ENCODE measurements at regions not wholly inside any gene's neighbourhood (a gene's known extent, or its start where the extent isn't known, plus 50 kb on each side); places are given as distances from the start of the nearest gene placed in this dataset.

- Mint-ChIP-seq H3K4me1 (no peaks in the 10 kb centered on the region), H3K9me3 (peaks cover 0 to 2% (median 0%) of the 10 kb centered on the region in 8 donors), H3K27ac (no peak overlapping the region), H3K36me3 (no peaks in the 10 kb centered on the region), H3K4me3 (no peak overlapping the region), H3K27me3 (no peaks in the 10 kb centered on the region)
- H3K9me3 ChIP-seq (ENCODE audit: control insufficient read depth in 1 of 2, low read length in 2 of 2), result no peaks in the 10 kb centered on the region
- H3K27ac ChIP-seq (ENCODE audit: low read depth, low read length), result no peak overlapping the region
- H3K27me3 ChIP-seq (ENCODE audit: insufficient read depth, low read length), result no peaks in the 10 kb centered on the region
- POLR2A ChIA-PET (ENCODE audit: partially characterized antibody), result no interaction called here
- intact Hi-C loops (cut with micrococcal nuclease), result no loop called here
- DNase-seq, result no peak
- CTCF ChIA-PET (ENCODE audit: partially characterized antibody), result no interaction called here
- no peaks in the 10 kb centered on the region for H3K4me1 ChIP-seq (ENCODE audit: insufficient read depth, low read length)
- H3K4me3 ChIP-seq (ENCODE audit: low read length in 2 of 2), result no peak overlapping the region
- H3K36me3 ChIP-seq (ENCODE audit: insufficient read depth, low read length), result no peaks in the 10 kb centered on the region
Measured at GRCh38 chr4:89486042-89486441, 178.4 kb upstream of the GPRIN3 start.

GRCh38 chr4:89483833-89484232 lies 176.2 kb upstream of the GPRIN3 start:
- Mint-ChIP-seq H3K4me3 (no peak overlapping the region), H3K27ac (no peak overlapping the region), H3K27me3 (no peaks in the 10 kb centered on the region), H3K9me3 (peaks cover 2 to 15% (median 4%) of the 10 kb centered on the region in 8 donors), H3K36me3 (no peaks in the 10 kb centered on the region), H3K4me1 (no peaks in the 10 kb centered on the region)
- no peaks in the 10 kb centered on the region for H3K9me3 ChIP-seq (ENCODE audit: control insufficient read depth in 1 of 2, low read length in 2 of 2)
- POLR2A ChIA-PET (ENCODE audit: partially characterized antibody), result no interaction called here
- no peak overlapping the region for H3K27ac ChIP-seq (ENCODE audit: low read depth, low read length)
- CTCF ChIA-PET (ENCODE audit: partially characterized antibody), result no interaction called here
- H3K4me1 ChIP-seq (ENCODE audit: insufficient read depth, low read length), result no peaks in the 10 kb centered on the region
- H3K4me3 ChIP-seq (ENCODE audit: low read length in 2 of 2), result no peak overlapping the region
- H3K27me3 ChIP-seq (ENCODE audit: insufficient read depth, low read length), result no peaks in the 10 kb centered on the region
- H3K36me3 ChIP-seq (ENCODE audit: insufficient read depth, low read length), result no peaks in the 10 kb centered on the region
- no peak for DNase-seq
- intact Hi-C loops (cut with micrococcal nuclease), result loop anchor here (5.0 kb wide), 1 partner anchor 418 kb away; no protein-coding TSS in a partner anchor

- POLR2A ChIA-PET (ENCODE audit: partially characterized antibody), result no interaction called here
- no peaks in the 10 kb centered on the region for H3K9me3 ChIP-seq (ENCODE audit: control insufficient read depth in 1 of 2, low read length in 2 of 2)
- CTCF ChIA-PET (ENCODE audit: partially characterized antibody), result interaction anchor here (0.7 to 1.1 kb wide), 5 partner anchors 11 to 1803 kb away, joined by 3 read pairs; no protein-coding TSS in a partner anchor
- DNase-seq, result no peak
- no peak overlapping the region for H3K4me3 ChIP-seq (ENCODE audit: low read length in 2 of 2)
- H3K4me1 ChIP-seq (ENCODE audit: insufficient read depth, low read length), result no peaks in the 10 kb centered on the region
- H3K9me3 Mint-ChIP-seq, result peaks cover 2 to 15% (median 4%) of the 10 kb centered on the region in 8 donors
- no peaks in the 10 kb centered on the region for H3K27me3 Mint-ChIP-seq
- no peaks in the 10 kb centered on the region for H3K36me3 Mint-ChIP-seq
- H3K27ac ChIP-seq (ENCODE audit: low read depth, low read length), result no peak overlapping the region
- peak overlapping the region in 1 of 7 donors; percentile 57 for H3K27ac Mint-ChIP-seq
- H3K4me1 Mint-ChIP-seq, result no peaks in the 10 kb centered on the region
- intact Hi-C loops (cut with micrococcal nuclease), result loop anchor here (5.0 kb wide), 1 partner anchor 419 kb away; no protein-coding TSS in a partner anchor
- no peaks in the 10 kb centered on the region for H3K27me3 ChIP-seq (ENCODE audit: insufficient read depth, low read length)
- H3K4me3 Mint-ChIP-seq, result no peak overlapping the region
- no peaks in the 10 kb centered on the region for H3K36me3 ChIP-seq (ENCODE audit: insufficient read depth, low read length)
Measured at GRCh38 chr4:89482926-89483595, 175.5 kb upstream of the GPRIN3 start.

GRCh38 chr4:89482251-89482650 lies 174.7 kb upstream of the GPRIN3 start:
- Histone ChIP-seq H3K4me3 (ENCODE audit: low read length in 2 of 2) (no peak overlapping the region), H3K4me1 (ENCODE audit: insufficient read depth, low read length) (no peaks in the 10 kb centered on the region), H3K27me3 (ENCODE audit: insufficient read depth, low read length) (no peaks in the 10 kb centered on the region), H3K36me3 (ENCODE audit: insufficient read depth, low read length) (no peaks in the 10 kb centered on the region), H3K27ac (ENCODE audit: low read depth, low read length) (no peak overlapping the region), H3K9me3 (ENCODE audit: control insufficient read depth in 1 of 2, low read length in 2 of 2) (no peaks in the 10 kb centered on the region)
- peaks cover 2 to 15% (median 4%) of the 10 kb centered on the region in 8 donors for H3K9me3 Mint-ChIP-seq
- H3K27me3 Mint-ChIP-seq, result no peaks in the 10 kb centered on the region
- no peak overlapping the region for H3K4me3 Mint-ChIP-seq
- no peaks in the 10 kb centered on the region for H3K36me3 Mint-ChIP-seq
- H3K27ac Mint-ChIP-seq, result no peak overlapping the region
- intact Hi-C loops (cut with micrococcal nuclease), result loop anchor here (5.0 kb wide), 1 partner anchor 420 kb away; no protein-coding TSS in a partner anchor
- CTCF ChIA-PET (ENCODE audit: partially characterized antibody), result interaction anchor here (0.7 to 1.1 kb wide), 5 partner anchors 12 to 1802 kb away, joined by 3 read pairs; no protein-coding TSS in a partner anchor
- POLR2A ChIA-PET (ENCODE audit: partially characterized antibody), result no interaction called here
- DNase-seq, result no peak
- H3K4me1 Mint-ChIP-seq, result no peaks in the 10 kb centered on the region

GRCh38 chr4:89469930-89470375 lies 162.4 kb upstream of the GPRIN3 start:
- Mint-ChIP-seq H3K36me3 (no peaks in the 10 kb centered on the region), H3K27me3 (no peaks in the 10 kb centered on the region), H3K4me3 (peak overlapping the region; percentile 13 to 66 (median 53)), H3K9me3 (no peaks in the 10 kb centered on the region), H3K4me1 (peaks cover 8 to 22% (median 18%) of the 10 kb centered on the region in 4 donors), H3K27ac (peak overlapping the region in 5 of 7 donors; percentile 9 to 87 (median 58))
- Histone ChIP-seq H3K27me3 (ENCODE audit: insufficient read depth, low read length) (no peaks in the 10 kb centered on the region), H3K4me1 (ENCODE audit: insufficient read depth, low read length) (peaks cover 15% of the 10 kb centered on the region), H3K4me3 (ENCODE audit: low read length in 2 of 2) (peak overlapping the region in 1 of 2 donors; percentile 19), H3K27ac (ENCODE audit: low read depth, low read length) (no peak overlapping the region), H3K9me3 (ENCODE audit: control insufficient read depth in 1 of 2, low read length in 2 of 2) (no peaks in the 10 kb centered on the region), H3K36me3 (ENCODE audit: insufficient read depth, low read length) (no peaks in the 10 kb centered on the region)
- POLR2A ChIA-PET (ENCODE audit: partially characterized antibody), result interaction anchor here (1.0 to 1.7 kb wide), 3 partner anchors 9 to 175 kb away, joined by 3 to 4 read pairs (median 3); no protein-coding TSS in a partner anchor
- intact Hi-C loops (cut with micrococcal nuclease), result no loop called here
- DNase-seq, result peak; percentile 5 to 45 (median 17)
- CTCF ChIA-PET (ENCODE audit: partially characterized antibody), result no interaction called here

GRCh38 chr4:89469516-89469915 lies 161.9 kb upstream of the GPRIN3 start:
- ChIA-PET CTCF (ENCODE audit: partially characterized antibody) (no interaction called here), POLR2A (ENCODE audit: partially characterized antibody) (interaction anchor here (1.2 to 1.7 kb wide), 2 partner anchors 9 to 11 kb away, joined by 3 to 4 read pairs; no protein-coding TSS in a partner anchor)
- no peaks in the 10 kb centered on the region for H3K9me3 ChIP-seq (ENCODE audit: control insufficient read depth in 1 of 2, low read length in 2 of 2)
- Mint-ChIP-seq H3K4me3 (peak overlapping the region in 3 of 8 donors; percentile 13 to 63 (median 44)), H3K9me3 (no peaks in the 10 kb centered on the region), H3K27ac (peak overlapping the region in 3 of 7 donors; percentile 9 to 87 (median 58)), H3K36me3 (no peaks in the 10 kb centered on the region), H3K4me1 (peaks cover 8 to 22% (median 18%) of the 10 kb centered on the region in 4 donors), H3K27me3 (no peaks in the 10 kb centered on the region)
- no peaks in the 10 kb centered on the region for H3K36me3 ChIP-seq (ENCODE audit: insufficient read depth, low read length)
- H3K4me3 ChIP-seq (ENCODE audit: low read length in 2 of 2), result peak overlapping the region in 1 of 2 donors; percentile 19
- intact Hi-C loops (cut with micrococcal nuclease), result no loop called here
- no peak overlapping the region for H3K27ac ChIP-seq (ENCODE audit: low read depth, low read length)
- DNase-seq, result no peak
- no peaks in the 10 kb centered on the region for H3K27me3 ChIP-seq (ENCODE audit: insufficient read depth, low read length)
- H3K4me1 ChIP-seq (ENCODE audit: insufficient read depth, low read length), result peaks cover 15% of the 10 kb centered on the region

- Histone ChIP-seq H3K27ac (ENCODE audit: low read depth, low read length) (no peak overlapping the region), H3K4me3 (ENCODE audit: low read length in 2 of 2) (no peak overlapping the region), H3K27me3 (ENCODE audit: insufficient read depth, low read length) (no peaks in the 10 kb centered on the region), H3K4me1 (ENCODE audit: insufficient read depth, low read length) (peaks cover 15% of the 10 kb centered on the region), H3K36me3 (ENCODE audit: insufficient read depth, low read length) (no peaks in the 10 kb centered on the region), H3K9me3 (ENCODE audit: control insufficient read depth in 1 of 2, low read length in 2 of 2) (no peaks in the 10 kb centered on the region)
- CTCF ChIA-PET (ENCODE audit: partially characterized antibody), result no interaction called here
- H3K27ac Mint-ChIP-seq, result no peak overlapping the region
- no peaks in the 10 kb centered on the region for H3K36me3 Mint-ChIP-seq
- H3K9me3 Mint-ChIP-seq, result no peaks in the 10 kb centered on the region
- no peaks in the 10 kb centered on the region for H3K27me3 Mint-ChIP-seq
- peaks cover 8 to 22% (median 18%) of the 10 kb centered on the region in 4 donors for H3K4me1 Mint-ChIP-seq
- no peak for DNase-seq
- POLR2A ChIA-PET (ENCODE audit: partially characterized antibody), result interaction anchor here (1.7 kb wide), 1 partner anchor 10 kb away, joined by 4 read pairs; no protein-coding TSS in a partner anchor
- intact Hi-C loops (cut with micrococcal nuclease), result no loop called here
- peak overlapping the region in 1 of 8 donors; percentile 11 for H3K4me3 Mint-ChIP-seq
Measured at GRCh38 chr4:89468602-89469001, 161.0 kb upstream of the GPRIN3 start.
